Parathyroid adenoma (tissue), 2 donors: ENCODE measurements at regions not wholly inside any gene's neighbourhood (a gene's known extent, or its start where the extent isn't known, plus 50 kb on each side); places are given as distances from the start of the nearest gene placed in this dataset.

ENCODE experiments used
- H2AFZ ChIP-seq: fragments of 300-600 bp; sonication (generic); one replicate; pipeline ENCODE4 v1.7.0; 2017; ENCODE audit warnings: antibody characterized with exemption, mild to moderate bottlenecking
- H3K27ac ChIP-seq: fragments of 300-600 bp; sonication (generic); one replicate; pipeline ENCODE4 v1.7.0; 2017
- H3K27me3 ChIP-seq: fragments of 300-600 bp; sonication (generic); one replicate; pipeline ENCODE4 v1.7.0; 2017; ENCODE audit warnings: low read length; ENCODE audit not compliant: control insufficient read depth, insufficient read depth
- H3K36me3 ChIP-seq: fragments of 300-600 bp; sonication (generic); one replicate; pipeline ENCODE4 v1.7.0; 2017; ENCODE audit warnings: low read length; ENCODE audit not compliant: control insufficient read depth, insufficient read depth
- H3K4me1 ChIP-seq: fragments of 300-600 bp; sonication (generic); one replicate; pipeline ENCODE4 v1.7.0; 2017; ENCODE audit warnings: control low read depth
- H3K4me2 ChIP-seq: fragments of 300-600 bp; sonication (generic); one replicate; pipeline ENCODE4 v1.7.0; 2017; ENCODE audit warnings: low read length
- H3K4me3 ChIP-seq: fragments of 300-600 bp; sonication (generic); one replicate; pipeline ENCODE4 v1.7.0; 2017; ENCODE audit warnings: low read depth, low read length
- H3K79me2 ChIP-seq: fragments of 300-600 bp; sonication (generic); one replicate; pipeline ENCODE4 v1.7.0; 2017; ENCODE audit warnings: control low read depth
- H3K9ac ChIP-seq: fragments of 300-600 bp; sonication (generic); one replicate; pipeline ENCODE4 v1.7.0; 2017; ENCODE audit warnings: mild to moderate bottlenecking
- H3K9me3 ChIP-seq: fragments of 300-600 bp; sonication (generic); one replicate; pipeline ENCODE4 v1.7.0; 2017; ENCODE audit warnings: low read length; ENCODE audit not compliant: control insufficient read depth
- TF ChIP-seq, protein P1 (sequence below): fragments of 300-600 bp; sonication (generic); IDR thresholded peaks from one replicate; pipeline ENCODE4 v1.7.0; 2017; ENCODE audit warnings: antibody characterized with exemption, mild to moderate bottlenecking
- donor health status: primary hyperparathyroidism.

DNA sequence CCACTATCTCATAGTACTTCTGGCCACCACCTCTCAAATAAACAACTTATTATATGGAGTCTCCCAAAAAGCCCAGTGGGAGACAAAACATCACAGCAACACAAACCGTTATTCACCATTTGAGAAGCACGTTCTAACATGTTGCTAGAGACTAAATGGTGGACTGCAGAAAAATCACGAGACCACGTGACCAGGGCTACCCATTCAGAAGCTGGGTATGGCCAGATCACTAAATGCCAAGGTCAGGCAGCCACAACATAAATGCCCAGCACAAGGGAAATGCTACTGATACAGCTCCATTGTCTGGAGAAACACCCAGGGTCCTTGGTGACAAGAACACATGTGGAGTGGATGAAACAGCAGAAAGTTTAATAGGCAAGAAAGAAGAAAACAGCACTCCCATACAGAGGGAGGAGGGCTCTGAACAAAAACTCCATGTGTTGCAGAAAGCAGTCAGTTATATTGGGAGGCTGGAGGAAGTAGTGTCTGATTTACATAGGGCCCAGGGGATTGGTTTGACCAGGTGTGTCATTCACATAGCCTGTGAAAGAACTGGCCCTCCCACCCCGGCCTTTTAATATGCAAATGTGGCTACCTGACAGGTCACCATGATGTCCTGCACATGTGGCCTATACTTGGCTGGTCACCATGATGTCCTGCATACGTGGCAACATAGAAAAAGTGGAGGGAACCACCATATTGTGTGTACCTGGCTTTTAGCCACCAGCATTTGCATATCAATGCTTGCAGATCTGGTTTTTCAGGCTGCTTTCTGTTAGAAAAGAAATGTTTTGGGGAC, 97.2 kb downstream of the TRIM36 start:
- Histone ChIP-seq H3K27ac (no peak overlapping the region), H2AFZ (peak overlapping the region; percentile 16), H3K27me3 (no peaks in the 10 kb centered on the region), H3K9me3 (no peaks in the 10 kb centered on the region), H3K4me1 (no peaks in the 10 kb centered on the region), H3K4me3 (no peak overlapping the region), H3K79me2 (no peaks in the 10 kb centered on the region), H3K9ac (no peak overlapping the region), H3K36me3 (no peaks in the 10 kb centered on the region), H3K4me2 (no peak overlapping the region)
- TF ChIP-seq, protein P1, sequence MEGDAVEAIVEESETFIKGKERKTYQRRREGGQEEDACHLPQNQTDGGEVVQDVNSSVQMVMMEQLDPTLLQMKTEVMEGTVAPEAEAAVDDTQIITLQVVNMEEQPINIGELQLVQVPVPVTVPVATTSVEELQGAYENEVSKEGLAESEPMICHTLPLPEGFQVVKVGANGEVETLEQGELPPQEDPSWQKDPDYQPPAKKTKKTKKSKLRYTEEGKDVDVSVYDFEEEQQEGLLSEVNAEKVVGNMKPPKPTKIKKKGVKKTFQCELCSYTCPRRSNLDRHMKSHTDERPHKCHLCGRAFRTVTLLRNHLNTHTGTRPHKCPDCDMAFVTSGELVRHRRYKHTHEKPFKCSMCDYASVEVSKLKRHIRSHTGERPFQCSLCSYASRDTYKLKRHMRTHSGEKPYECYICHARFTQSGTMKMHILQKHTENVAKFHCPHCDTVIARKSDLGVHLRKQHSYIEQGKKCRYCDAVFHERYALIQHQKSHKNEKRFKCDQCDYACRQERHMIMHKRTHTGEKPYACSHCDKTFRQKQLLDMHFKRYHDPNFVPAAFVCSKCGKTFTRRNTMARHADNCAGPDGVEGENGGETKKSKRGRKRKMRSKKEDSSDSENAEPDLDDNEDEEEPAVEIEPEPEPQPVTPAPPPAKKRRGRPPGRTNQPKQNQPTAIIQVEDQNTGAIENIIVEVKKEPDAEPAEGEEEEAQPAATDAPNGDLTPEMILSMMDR, result no peak

DNA sequence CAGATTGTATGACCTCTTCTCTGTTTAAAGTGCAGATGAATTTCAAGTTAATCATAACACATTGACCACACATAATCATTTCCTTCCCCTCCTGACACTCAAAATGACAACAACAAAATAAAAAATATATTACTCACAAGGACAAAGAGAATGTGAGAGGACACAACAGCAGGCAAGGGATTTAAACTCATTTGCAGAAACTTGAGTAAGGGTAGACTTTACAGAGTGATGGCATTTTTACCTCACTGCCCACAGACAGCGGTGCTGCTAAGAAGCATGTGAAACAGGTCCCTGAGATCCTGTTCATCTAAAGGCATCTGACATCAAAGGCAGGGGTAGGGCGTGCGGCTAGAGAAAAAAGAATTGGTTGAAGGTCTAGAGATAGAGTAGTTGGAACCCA, 99.0 kb downstream of the TRIM36 start:
- H3K36me3 ChIP-seq, result no peaks in the 10 kb centered on the region

DNA sequence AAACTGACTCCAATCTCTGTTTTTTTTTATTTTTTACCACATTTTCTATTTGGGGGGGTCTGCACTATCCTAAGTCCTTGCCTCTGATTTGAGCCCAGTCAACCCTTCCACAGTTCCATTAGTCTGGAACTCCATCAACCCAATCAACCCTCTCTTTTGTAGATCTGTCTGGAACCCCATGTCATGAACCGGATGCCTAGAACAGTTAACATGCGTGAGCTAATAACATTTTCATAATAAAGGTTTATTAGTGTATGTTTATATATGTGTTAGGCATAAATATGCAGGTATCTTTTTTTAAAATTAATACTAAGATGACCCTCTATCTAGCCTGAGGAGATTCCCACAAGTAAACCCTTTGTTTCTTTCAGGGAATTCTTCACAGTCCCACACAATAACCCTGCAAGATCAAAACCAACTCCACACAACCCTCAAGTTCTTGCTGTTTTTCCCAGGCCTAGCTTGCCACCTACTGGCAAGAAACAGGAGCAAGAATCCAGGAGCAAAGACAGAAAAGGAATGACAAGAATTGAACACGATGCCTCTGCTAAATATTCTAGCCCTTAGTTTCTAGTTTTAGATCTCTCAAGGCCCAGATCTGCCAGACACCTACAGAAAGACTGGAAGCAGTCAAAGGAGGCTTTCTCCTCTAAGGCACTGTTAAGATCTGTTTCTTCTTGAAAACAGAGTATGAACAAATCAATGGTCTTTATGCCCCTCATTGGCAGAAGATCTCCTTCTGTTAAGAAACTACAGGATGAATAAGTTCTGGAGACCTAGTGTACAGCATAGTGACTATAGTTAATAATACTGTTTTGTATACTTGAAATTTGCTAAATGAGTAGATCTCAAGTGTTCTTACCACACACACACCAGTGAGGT, 100.4 kb downstream of the TRIM36 start:
- Histone ChIP-seq H3K9me3 (no peaks in the 10 kb centered on the region), H3K36me3 (no peaks in the 10 kb centered on the region), H2AFZ (no peak overlapping the region), H3K9ac (no peak overlapping the region), H3K27ac (no peak overlapping the region), H3K27me3 (no peaks in the 10 kb centered on the region), H3K4me2 (no peak overlapping the region), H3K4me1 (no peaks in the 10 kb centered on the region), H3K79me2 (no peaks in the 10 kb centered on the region), H3K4me3 (no peak overlapping the region)
- TF ChIP-seq, protein P1, result peak; percentile 51

More for the DNA sequence above, 99.0 kb downstream of the TRIM36 start:
- TF ChIP-seq, protein P1, result no peak
- no peak overlapping the region for H3K4me2 ChIP-seq
- H3K9me3 ChIP-seq, result no peaks in the 10 kb centered on the region
- no peak overlapping the region for H3K4me3 ChIP-seq
- no peak overlapping the region for H2AFZ ChIP-seq
- no peaks in the 10 kb centered on the region for H3K27me3 ChIP-seq
- no peaks in the 10 kb centered on the region for H3K79me2 ChIP-seq
- no peak overlapping the region for H3K27ac ChIP-seq
- H3K9ac ChIP-seq, result no peak overlapping the region
- no peaks in the 10 kb centered on the region for H3K4me1 ChIP-seq

DNA sequence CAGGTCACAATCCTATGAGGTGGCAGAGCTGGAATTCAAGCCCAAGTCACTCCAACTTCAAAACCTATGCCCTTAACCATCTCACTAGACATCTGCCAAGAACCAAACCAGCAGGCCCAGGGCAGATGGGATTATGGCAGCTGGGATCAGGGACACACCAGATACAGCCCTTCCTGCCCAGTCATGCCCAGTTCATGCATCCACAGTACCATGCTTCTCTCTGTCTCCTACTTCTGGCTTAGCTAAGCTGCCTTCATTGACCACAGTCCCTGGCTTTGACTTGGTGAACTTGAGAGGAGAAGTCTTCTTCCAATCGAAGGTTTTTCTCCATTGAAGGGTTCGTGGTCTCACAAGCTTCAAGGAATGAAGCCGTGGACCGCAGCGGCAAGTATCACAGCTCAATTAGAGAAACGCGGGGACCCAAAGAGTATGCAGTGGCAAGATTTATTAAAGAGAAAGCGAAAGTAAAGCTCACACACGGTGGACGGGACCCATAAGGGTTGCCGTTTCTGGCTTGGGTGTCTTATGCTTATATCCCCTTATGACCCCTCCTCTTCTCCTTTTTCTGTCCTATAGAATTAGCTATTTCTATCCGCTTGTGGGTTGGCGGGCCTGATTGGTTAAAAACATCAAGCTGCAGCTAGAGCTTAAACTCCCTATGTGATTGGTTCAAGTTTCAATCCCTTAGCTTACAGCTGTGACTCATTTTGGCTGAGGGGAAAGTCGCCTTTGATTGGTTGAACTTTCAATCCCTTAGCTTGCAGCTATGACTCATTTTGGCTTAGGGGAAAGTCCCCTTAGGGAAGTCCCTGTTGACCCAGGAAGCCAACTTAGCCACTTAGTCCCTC, 101.2 kb downstream of the TRIM36 start:
- no peak overlapping the region for H3K4me2 ChIP-seq
- H3K27me3 ChIP-seq, result no peaks in the 10 kb centered on the region
- H3K9me3 ChIP-seq, result no peaks in the 10 kb centered on the region
- no peaks in the 10 kb centered on the region for H3K36me3 ChIP-seq
- no peak overlapping the region for H3K4me3 ChIP-seq
- H3K4me1 ChIP-seq, result no peaks in the 10 kb centered on the region
- TF ChIP-seq, protein P1, result no peak
- H2AFZ ChIP-seq, result no peak overlapping the region
- no peaks in the 10 kb centered on the region for H3K79me2 ChIP-seq
- no peak overlapping the region for H3K27ac ChIP-seq
- H3K9ac ChIP-seq, result no peak overlapping the region
